NCI-H524 treated with DMSO at 0.1 percent for 48 hours (cell line): ENCODE measurements at regions not wholly inside any gene's neighbourhood (a gene's known extent, or its start where the extent isn't known, plus 50 kb on each side); places are given as distances from the start of the nearest gene placed in this dataset.
"Not testable (repeated sequence)": the region's sequence is repeated elsewhere in the genome, so short reads cannot be mapped to it uniquely, and the experiment has no call there.

ENCODE experiments used
- DNase-seq: peaks from one replicate; lab custom pipeline; 2025; lab: John Stamatoyannopoulos, UW

- DNase-seq = no peak
These were observed 55.4 kb upstream of the KLF14 start for GRCh38 chr7:130789436-130789835.

GRCh38 chr7:130791746-130792145 lies 57.7 kb upstream of the KLF14 start:
- DNase-seq = no peak

GRCh38 chr7:130793855-130794618 lies 60.0 kb upstream of the KLF14 start:
- DNase-seq = no peak

GRCh38 chr7:130794619-130794922 lies 60.6 kb upstream of the KLF14 start:
- DNase-seq = no peak

GRCh38 chr7:130796425-130796824 lies 62.4 kb upstream of the KLF14 start:
- DNase-seq = not testable (repeated sequence)

GRCh38 chr7:130803127-130803526 lies 69.1 kb upstream of the KLF14 start:
- no peak for DNase-seq

GRCh38 chr7:130804220-130804619 lies 70.2 kb upstream of the KLF14 start:
- no peak for DNase-seq

GRCh38 chr7:130812819-130813218 lies 78.8 kb upstream of the KLF14 start:
- DNase-seq = not testable (repeated sequence)

GRCh38 chr7:130814778-130815335 lies 80.8 kb upstream of the KLF14 start:
- DNase-seq = no peak

GRCh38 chr7:130818056-130818455 lies 84.0 kb upstream of the KLF14 start:
- DNase-seq = no peak

- DNase-seq = no peak
These were observed 87.9 kb upstream of the KLF14 start for GRCh38 chr7:130821864-130822263.

GRCh38 chr7:130822642-130823041 lies 88.6 kb upstream of the KLF14 start:
- no peak for DNase-seq

GRCh38 chr7:130823060-130823459 lies 89.1 kb upstream of the KLF14 start:
- DNase-seq = no peak

GRCh38 chr7:130825819-130826218 lies 91.8 kb upstream of the KLF14 start:
- no peak for DNase-seq

- no peak for DNase-seq
These were observed 95.4 kb upstream of the KLF14 start for GRCh38 chr7:130829415-130829814.

GRCh38 chr7:130831322-130831721 lies 97.3 kb upstream of the KLF14 start:
- DNase-seq = no peak

GRCh38 chr7:130831817-130832481 lies 97.9 kb upstream of the KLF14 start:
- no peak for DNase-seq

GRCh38 chr7:130838738-130839137 lies 104.7 kb upstream of the KLF14 start:
- no peak for DNase-seq

- DNase-seq = no peak
These were observed 106.6 kb upstream of the KLF14 start for GRCh38 chr7:130840599-130840998.

GRCh38 chr7:130841416-130841815 lies 107.4 kb upstream of the KLF14 start:
- no peak for DNase-seq

GRCh38 chr7:130843703-130844102 lies 109.7 kb upstream of the KLF14 start:
- no peak for DNase-seq

- no peak for DNase-seq
These were observed 111.0 kb upstream of the KLF14 start for GRCh38 chr7:130844811-130845580.

GRCh38 chr7:130845581-130846085 lies 111.6 kb upstream of the KLF14 start:
- no peak for DNase-seq
